BJ (cell line): ENCODE measurements at regions not wholly inside any gene's neighbourhood (a gene's known extent, or its start where the extent isn't known, plus 50 kb on each side); places are given as distances from the start of the nearest gene placed in this dataset.

Source experiments
- CTCF ChIA-PET: fragments of 350-600 bp; formaldehyde crosslinking; extraction: SDS; loops from one replicate; lab custom pipeline; 2021; ENCODE audit warnings: antibody characterized with exemption, inconsistent platforms; lab: Yijun Ruan, JAX
- POLR2A ChIA-PET: fragments of 300-600 bp; sonication (Branson Sonifier 250); formaldehyde crosslinking; extraction: SDS; loops from one replicate; lab custom pipeline; 2021; ENCODE audit warnings: antibody characterized with exemption; lab: Charles Lee
- DNase-seq: peaks from one replicate; pipeline ENCODE4 v3.0.0-alpha.2; 2011; ENCODE audit warnings: low read depth
- H3K27me3 ChIP-seq: 2 replicates; pipeline ENCODE4 v1.6.0; 2011; ENCODE audit warnings: low read length; ENCODE audit not compliant: control insufficient read depth, insufficient read depth
- H3K36me3 ChIP-seq: 2 replicates; pipeline ENCODE4 v1.5.1; 2011; ENCODE audit warnings: low read length; ENCODE audit not compliant: control insufficient read depth, insufficient read depth
- H3K4me3 ChIP-seq: 2 replicates; pipeline ENCODE4 v1.5.1; 2011; ENCODE audit warnings: low read depth, mild to moderate bottlenecking, control low read depth, low read length
- CTCF ChIP-seq: IDR thresholded peaks from 2 replicates; pipeline ENCODE4 v1.5.1; 2011; ENCODE audit warnings: low read depth, mild to moderate bottlenecking, control low read depth, inconsistent platforms, low read length, moderate library complexity; ENCODE audit not compliant: insufficient read depth

DNA sequence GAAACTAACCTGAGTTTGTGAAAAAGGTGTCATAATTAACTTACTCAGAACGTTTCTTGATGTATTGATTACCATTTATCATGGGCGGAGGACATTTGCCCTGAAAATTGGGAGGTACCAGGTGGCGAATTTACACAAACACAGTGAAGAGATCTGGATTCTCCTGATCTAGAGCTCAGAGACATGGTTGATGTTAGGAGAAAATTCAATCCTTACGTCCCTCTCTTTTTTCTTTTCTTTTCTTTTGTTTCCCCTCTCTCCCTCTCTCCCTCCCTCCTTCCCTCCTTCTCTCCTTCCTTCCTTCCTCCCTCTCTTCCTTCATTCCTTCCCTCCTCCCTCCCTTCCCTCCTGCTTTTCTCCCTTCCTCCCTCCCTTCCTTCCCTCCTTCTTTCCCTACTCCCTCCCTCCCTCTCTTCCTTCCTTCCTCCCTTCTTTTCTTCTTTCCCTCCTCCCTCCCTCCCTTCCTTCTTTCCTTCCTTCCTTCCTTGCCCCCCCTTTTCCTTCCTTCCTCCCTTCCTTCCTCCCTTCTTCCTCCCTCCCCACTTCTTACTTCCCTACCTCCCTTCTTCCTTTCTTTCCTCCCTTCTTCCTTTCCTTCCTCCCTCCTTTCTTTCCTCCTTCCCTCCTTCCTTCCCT lies 234.1 kb downstream of the OTOR start:
- ChIA-PET CTCF (interaction anchor here (1.3 kb wide), 1 partner anchor 15 kb away, joined by 4 read pairs; no protein-coding TSS in a partner anchor), POLR2A (no interaction called here)
- no peak for DNase-seq
- Histone ChIP-seq H3K4me3 (no peak overlapping the region), H3K27me3 (no peaks in the 10 kb centered on the region), H3K36me3 (no peaks in the 10 kb centered on the region)
- no peak for TF ChIP-seq CTCF

DNA sequence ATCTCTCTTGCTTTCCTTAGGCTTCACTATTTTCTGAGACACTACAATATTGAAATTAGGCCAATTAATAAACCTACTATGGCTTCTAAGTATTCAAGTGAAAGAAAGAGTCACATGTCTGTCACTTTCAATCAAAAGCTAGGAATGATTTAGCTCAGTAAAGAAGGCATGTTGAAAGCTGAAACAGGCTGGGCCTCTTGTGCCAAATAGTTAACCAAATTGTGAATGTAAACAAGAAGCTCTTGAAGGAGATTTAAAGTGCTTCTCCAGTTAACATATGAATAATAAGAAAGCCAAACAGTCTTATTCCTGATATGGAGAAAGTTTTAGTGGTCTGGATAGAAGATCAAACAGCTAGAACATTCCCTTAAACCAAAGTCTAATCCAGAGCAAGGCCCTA lies 236.3 kb downstream of the OTOR start:
- CTCF ChIA-PET: no interaction called here
- no peaks in the 10 kb centered on the region for H3K27me3 ChIP-seq
- POLR2A ChIA-PET: no interaction called here
- TF ChIP-seq CTCF: no peak
- no peak for DNase-seq
- H3K36me3 ChIP-seq: no peaks in the 10 kb centered on the region
- no peak overlapping the region for H3K4me3 ChIP-seq

DNA sequence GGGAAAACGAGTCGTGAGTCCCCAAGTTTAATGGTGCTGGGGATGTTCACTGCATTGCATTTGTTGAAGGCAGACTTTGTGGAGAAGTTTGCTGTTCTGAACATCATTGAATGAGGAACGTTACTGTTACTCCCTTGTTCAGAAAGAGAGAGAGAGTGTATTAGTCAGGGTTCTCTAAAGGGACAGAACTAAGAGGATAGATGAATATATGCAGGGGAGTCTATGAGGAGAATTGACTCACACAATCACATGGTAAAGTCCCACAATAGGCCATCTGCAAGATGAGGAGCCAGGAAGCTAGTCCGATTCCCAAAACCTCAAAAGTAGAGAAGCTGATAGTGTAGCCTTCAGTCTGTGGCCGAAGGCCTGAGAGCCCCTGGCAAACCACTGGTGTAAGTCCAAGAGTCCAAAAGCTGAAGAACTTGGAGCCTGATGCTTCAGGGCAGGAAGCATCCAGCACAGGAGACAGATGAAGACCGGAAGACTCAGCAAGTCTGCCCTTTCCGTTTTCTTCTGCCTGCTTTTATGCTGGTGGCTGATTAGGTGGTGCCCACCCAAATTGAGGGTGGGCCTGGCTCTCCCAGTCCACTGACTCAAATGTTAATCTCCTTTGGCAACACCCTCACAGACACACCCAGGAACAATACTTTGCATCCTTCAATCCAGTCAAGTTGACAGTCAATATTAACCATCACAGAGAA lies 223.5 kb upstream of the PCSK2 start:
- DNase-seq: no peak
- H3K36me3 ChIP-seq: no peaks in the 10 kb centered on the region
- no peak overlapping the region for H3K4me3 ChIP-seq
- no peaks in the 10 kb centered on the region for H3K27me3 ChIP-seq
- ChIA-PET CTCF (interaction anchor here (1.2 kb wide), 1 partner anchor 201 kb away, joined by 4 read pairs; no protein-coding TSS in a partner anchor), POLR2A (no interaction called here)
- TF ChIP-seq CTCF: no peak

GRCh38 chr20:17010181-17010580 lies 216.7 kb upstream of the PCSK2 start:
- no peak for DNase-seq
- H3K27me3 ChIP-seq: no peaks in the 10 kb centered on the region
- no peak for TF ChIP-seq CTCF
- H3K36me3 ChIP-seq: no peaks in the 10 kb centered on the region
- H3K4me3 ChIP-seq: no peak overlapping the region
- POLR2A ChIA-PET: no interaction called here
- CTCF ChIA-PET: no interaction called here

- no peaks in the 10 kb centered on the region; the same call in 1 of the 2 replicates for H3K27me3 ChIP-seq
- H3K4me3 ChIP-seq: no peak overlapping the region
- CTCF ChIA-PET: no interaction called here
- no peak for DNase-seq
- no peak for TF ChIP-seq CTCF
- POLR2A ChIA-PET: no interaction called here
- no peaks in the 10 kb centered on the region for H3K36me3 ChIP-seq
These were observed 214.2 kb upstream of the PCSK2 start for GRCh38 chr20:17012546-17013226.
